ENCODE measurements at regions not wholly inside any gene's neighbourhood (a gene's known extent, or its start where the extent isn't known, plus 50 kb on each side); places are given as distances from the start of the nearest gene placed in this dataset.

DNA sequence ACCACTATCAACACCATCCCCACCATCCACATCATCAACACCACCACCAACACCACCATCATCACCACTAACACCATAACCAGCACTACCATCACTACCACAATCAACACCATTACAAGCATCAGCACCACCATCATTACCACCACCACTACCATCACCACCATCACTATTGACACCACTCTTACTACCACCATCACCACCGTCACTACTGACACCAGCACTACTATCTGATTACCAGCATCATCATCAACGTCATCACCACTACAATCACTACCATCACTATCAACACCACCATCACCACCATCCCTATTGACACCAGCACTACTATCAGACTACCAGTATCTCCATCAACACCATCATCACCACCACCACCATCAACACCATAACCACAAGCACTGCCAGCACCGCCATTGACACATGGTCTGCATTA is 106.1 kb upstream of the RUNX3 start:
- H3K4me3 ChIP-seq (ENCODE audit: low read depth, low read length), result no peak overlapping the region
- TF ChIP-seq, protein P1, sequence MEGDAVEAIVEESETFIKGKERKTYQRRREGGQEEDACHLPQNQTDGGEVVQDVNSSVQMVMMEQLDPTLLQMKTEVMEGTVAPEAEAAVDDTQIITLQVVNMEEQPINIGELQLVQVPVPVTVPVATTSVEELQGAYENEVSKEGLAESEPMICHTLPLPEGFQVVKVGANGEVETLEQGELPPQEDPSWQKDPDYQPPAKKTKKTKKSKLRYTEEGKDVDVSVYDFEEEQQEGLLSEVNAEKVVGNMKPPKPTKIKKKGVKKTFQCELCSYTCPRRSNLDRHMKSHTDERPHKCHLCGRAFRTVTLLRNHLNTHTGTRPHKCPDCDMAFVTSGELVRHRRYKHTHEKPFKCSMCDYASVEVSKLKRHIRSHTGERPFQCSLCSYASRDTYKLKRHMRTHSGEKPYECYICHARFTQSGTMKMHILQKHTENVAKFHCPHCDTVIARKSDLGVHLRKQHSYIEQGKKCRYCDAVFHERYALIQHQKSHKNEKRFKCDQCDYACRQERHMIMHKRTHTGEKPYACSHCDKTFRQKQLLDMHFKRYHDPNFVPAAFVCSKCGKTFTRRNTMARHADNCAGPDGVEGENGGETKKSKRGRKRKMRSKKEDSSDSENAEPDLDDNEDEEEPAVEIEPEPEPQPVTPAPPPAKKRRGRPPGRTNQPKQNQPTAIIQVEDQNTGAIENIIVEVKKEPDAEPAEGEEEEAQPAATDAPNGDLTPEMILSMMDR (IDR thresholded peaks at IDR 0.05; ENCODE audit: insufficient read depth, low read depth, low read length), result no peak
- DNase-seq (ENCODE audit: low read depth), result no peak

DNA sequence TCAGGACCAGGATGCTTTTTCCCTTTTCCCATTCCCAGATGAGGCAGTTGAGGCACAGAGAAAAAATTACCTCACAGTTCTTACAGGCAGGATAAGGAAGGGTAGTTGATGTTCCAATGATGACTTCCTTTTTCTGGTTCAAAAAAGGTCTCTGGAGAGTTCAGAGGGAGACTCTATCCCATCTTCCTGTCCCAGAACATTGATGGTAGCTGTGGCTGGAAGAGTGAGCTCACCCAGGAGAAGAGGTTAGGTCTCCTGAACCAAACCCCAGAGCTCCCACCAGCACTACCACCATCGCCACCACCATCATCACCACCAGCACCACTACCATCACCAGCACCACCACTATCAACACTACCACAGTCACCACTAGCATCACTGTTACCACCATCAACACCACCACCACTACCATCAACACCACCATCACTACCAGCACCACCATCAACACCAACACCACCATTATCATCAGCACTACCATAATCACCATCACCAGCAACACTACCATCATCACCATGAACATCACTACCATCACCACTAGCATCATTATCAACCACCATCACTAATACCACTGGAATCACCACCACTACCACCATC is 105.5 kb upstream of the RUNX3 start:
- no peak for DNase-seq (ENCODE audit: low read depth)
- H3K4me3 ChIP-seq (ENCODE audit: low read depth, low read length), result no peak overlapping the region
- TF ChIP-seq, protein P1 (IDR thresholded peaks at IDR 0.05; ENCODE audit: insufficient read depth, low read depth, low read length), result no peak

DNA sequence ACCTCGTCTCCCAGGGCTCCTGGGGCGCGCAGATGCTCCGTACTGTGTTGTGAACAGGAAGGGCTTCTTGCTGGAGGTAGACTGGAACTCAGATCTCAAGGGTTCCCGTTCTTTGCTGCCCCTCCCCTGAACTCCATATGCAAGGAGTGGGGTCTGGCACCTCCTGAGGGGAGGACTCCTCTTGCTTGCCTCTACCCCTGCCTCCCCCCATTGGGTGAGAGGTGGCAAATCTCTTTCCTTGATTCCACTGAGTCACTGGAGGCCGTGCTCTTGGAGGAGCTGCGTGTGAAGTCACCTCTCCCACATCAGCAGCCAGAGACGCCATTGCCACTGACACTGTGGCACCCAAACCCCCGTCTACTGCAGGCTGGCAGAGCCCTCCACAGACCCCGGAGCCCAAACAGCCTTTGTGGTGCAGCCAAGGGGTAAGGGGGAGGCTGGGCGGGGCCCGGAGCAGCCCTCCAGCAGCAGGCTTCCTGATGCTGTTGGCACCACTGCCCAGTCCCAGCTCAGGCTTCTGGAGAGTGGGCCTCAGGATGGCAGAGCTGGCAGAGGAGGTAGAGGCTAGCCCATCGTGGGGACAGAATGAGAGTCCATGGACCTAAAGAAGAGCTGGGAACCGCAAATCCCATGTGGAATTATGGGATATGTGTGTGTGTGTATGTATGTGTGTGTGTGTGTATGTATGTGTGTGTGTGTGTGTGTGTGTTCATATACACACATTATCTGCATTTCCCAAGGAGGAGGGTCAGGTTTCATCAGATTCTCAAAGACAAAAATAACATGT is 104.9 kb upstream of the RUNX3 start:
- no peak for DNase-seq (ENCODE audit: low read depth)
- TF ChIP-seq, protein P1 (IDR thresholded peaks at IDR 0.05; ENCODE audit: insufficient read depth, low read depth, low read length), result no peak
- H3K4me3 ChIP-seq (ENCODE audit: low read depth, low read length), result no peak overlapping the region

DNA sequence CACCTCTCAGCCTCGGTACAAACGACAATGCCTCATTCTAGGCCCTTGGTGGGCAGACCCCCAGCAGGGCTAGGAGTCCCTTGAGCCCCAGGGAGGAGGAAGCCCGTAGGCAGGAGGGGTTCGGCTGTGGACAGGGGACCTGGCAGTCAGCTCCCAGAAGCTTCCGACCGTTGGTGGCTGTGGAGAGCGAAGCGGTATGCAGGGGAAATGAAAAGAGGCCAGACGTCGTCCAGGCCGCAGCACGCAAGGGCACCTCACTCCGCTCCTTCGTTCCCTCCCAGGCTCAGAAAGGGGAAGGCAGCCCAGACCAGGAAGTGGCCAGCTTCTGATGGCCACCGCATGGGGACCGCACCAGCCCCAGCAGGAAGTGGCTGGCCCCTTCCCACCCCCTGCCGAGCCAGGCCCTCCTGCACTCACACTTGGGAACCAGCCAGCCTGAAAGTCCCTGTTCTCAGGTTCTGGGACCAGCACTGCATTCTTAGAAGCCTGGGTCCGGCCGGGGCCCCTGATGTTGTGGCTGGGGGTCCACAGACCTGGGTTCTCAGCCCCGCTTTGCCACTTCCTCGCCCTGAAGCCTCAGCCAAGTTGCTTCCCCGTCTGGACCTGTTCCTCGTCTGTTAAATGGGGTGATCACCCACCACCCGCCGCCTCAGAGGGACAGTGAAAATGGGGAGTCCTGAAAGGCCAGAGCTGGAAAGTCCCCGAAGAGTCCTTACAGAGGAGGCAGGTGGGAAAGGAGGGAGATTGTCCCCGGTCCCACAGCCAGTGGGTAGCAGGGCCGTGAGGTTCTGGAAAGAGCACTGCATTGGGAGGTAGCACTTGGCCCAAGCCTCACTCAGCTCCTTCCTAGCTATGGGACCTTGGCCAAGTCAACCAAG is 104.0 kb upstream of the RUNX3 start:
- no peak overlapping the region for H3K4me3 ChIP-seq (ENCODE audit: low read depth, low read length)
- no peak for DNase-seq (ENCODE audit: low read depth)
- TF ChIP-seq, protein P1 (IDR thresholded peaks at IDR 0.05; ENCODE audit: insufficient read depth, low read depth, low read length), result no peak

DNA sequence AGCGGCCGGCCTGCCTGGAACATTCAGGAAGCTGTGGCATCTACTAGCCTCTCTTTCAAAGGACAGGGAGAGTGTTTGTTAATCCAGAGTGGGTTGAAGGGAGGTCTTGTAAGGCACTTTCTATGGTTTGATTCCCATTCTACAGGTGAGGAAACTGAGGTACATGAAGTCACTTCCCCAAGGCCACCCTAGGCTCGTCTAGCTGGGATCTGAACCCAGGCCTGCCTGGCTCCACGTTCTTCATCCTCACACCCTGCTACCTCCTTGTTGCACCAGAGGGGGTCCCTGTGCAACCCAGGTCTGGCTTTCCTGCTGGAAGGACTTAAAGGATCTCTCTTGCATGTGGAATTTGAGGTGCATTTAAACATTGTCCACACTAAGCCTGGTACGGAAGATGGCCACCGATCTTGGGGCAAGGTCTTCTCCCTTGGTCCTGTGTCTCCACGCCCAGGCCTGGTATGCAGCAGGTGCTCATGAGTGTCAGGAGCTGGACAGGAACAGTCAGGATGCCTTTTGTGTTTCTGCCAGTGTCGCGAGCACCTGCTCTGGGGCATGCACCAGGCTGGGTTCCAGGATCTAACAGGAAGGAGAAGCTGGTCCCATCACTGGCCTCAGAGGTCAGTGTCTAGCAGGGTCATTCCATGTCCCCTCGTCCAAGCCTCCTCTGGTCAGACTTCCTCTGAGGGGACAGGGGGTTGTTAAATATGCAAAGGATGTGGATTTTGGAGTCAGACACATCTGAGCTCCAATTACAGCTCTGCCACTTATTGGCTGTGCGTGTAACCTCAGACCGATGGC is 103.2 kb upstream of the RUNX3 start:
- TF ChIP-seq, protein P1 (IDR thresholded peaks at IDR 0.05; ENCODE audit: insufficient read depth, low read depth, low read length), result no peak

More for the DNA sequence above, 103.2 kb upstream of the RUNX3 start:
- no peak for DNase-seq (ENCODE audit: low read depth)
- H3K4me3 ChIP-seq (ENCODE audit: low read depth, low read length), result no peak overlapping the region

Data from fibroblast of villous mesenchyme (primary cell).